Prostate gland (tissue), 2 donors: ENCODE measurements at regions not wholly inside any gene's neighbourhood (a gene's known extent, or its start where the extent isn't known, plus 50 kb on each side); places are given as distances from the start of the nearest gene placed in this dataset.

Source experiments
- DNase-seq: peaks from one replicate; pipeline ENCODE4 v3.0.0-alpha.2; 2019; ENCODE audit warnings: low spot score
- H3K27ac ChIP-seq, 2 donors: fragments of 200-600 bp; sonication (generic); 2 replicates each; pipeline ENCODE4 v1.5.1; 2017 to 2019
- H3K27me3 ChIP-seq: fragments of 200-600 bp; sonication (generic); replicated peaks from 2 replicates; pipeline ENCODE4 v1.5.1; 2019; ENCODE audit not compliant: insufficient read depth
- H3K36me3 ChIP-seq, 2 donors: fragments of 200-600 bp; sonication (generic); 1 replicate in 1 of 2; 2 replicates in 1 of 2; pipeline versions ENCODE4 v1.5.1 to v1.8.1; 2017 to 2019
- H3K4me1 ChIP-seq: fragments of 200-600 bp; sonication (generic); replicated peaks from 2 replicates; pipeline ENCODE4 v1.5.1; 2019
- H3K4me3 ChIP-seq, 2 donors: fragments of 200-600 bp; sonication (generic); 2 replicates each; pipeline ENCODE4 v1.5.1; 2017 to 2019
- H3K9me3 ChIP-seq: fragments of 200-600 bp; sonication (generic); 2 replicates; pipeline ENCODE4 v1.5.1; 2017
- POLR2A ChIP-seq: fragments of 450-650 bp; IDR thresholded peaks from one replicate; pipeline ENCODE4 v1.6.1; 2016; ENCODE audit warnings: antibody characterized with exemption, mild to moderate bottlenecking
- POLR2AphosphoS5 ChIP-seq: sonication (generic); formaldehyde crosslinking; IDR thresholded peaks from one replicate; pipeline ENCODE4 v1.6.1; 2017; ENCODE audit warnings: antibody characterized with exemption
- WGBS: methylation state at CpG from one replicate; pipeline ENCODE4 v1.1.5; 2018; 5-methylcytosine and 5-hydroxymethylcytosine counted together
- intact Hi-C: fragments of 100-400 bp; cut with DNase I; formaldehyde crosslinking; loops from one replicate; pipeline ENCODE4 v1.14.2; 2022
- TF ChIP-seq, protein P1 (sequence below), 4 experiments: fragments of 200-600 bp in 2 of 4; fragments of 450-650 bp in 2 of 4; sonication (generic) in 2 of 4; IDR thresholded peaks; 1 replicate in 3 of 4; 2 replicates in 1 of 4; pipeline ENCODE4 v1.5.1; 2016 to 2019; ENCODE audit warnings: antibody characterized with exemption in 4 of 4, mild to moderate bottlenecking in 2 of 4, moderate library complexity in 2 of 4

DNA sequence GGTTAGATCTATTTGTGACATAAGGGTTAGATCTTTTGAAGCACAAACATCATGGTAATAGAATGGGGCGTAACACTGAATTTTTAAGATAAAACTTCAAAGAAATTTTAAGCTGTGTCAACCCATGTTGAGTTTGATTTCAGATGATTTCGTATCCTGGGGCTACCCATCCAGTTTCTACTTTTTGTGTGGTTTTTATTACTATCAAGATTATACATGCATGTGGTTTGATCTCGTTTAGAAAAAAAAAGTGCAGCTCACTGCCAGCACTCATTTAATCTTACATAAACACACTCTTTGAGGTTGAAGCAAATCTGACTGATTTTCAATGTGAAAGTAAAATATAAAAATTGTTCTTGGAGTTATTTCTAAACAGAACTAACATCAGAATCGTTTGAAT is 140.8 kb upstream of the GRB10 start:
- H3K4me1 ChIP-seq = no peaks in the 10 kb centered on the region
- no peaks in the 10 kb centered on the region for H3K36me3 ChIP-seq
- no peak overlapping the region for H3K4me3 ChIP-seq
- WGBS = 39% methylated on average over 4 of the region's 4 CpGs
- intact Hi-C loops = no loop called here
- no peak for TF ChIP-seq POLR2AphosphoS5
- TF ChIP-seq, protein P1, sequence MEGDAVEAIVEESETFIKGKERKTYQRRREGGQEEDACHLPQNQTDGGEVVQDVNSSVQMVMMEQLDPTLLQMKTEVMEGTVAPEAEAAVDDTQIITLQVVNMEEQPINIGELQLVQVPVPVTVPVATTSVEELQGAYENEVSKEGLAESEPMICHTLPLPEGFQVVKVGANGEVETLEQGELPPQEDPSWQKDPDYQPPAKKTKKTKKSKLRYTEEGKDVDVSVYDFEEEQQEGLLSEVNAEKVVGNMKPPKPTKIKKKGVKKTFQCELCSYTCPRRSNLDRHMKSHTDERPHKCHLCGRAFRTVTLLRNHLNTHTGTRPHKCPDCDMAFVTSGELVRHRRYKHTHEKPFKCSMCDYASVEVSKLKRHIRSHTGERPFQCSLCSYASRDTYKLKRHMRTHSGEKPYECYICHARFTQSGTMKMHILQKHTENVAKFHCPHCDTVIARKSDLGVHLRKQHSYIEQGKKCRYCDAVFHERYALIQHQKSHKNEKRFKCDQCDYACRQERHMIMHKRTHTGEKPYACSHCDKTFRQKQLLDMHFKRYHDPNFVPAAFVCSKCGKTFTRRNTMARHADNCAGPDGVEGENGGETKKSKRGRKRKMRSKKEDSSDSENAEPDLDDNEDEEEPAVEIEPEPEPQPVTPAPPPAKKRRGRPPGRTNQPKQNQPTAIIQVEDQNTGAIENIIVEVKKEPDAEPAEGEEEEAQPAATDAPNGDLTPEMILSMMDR (IDR thresholded peaks at IDR 0.05) = no peak
- no peak for TF ChIP-seq POLR2A
- no peak for DNase-seq
- no peaks in the 10 kb centered on the region for H3K27me3 ChIP-seq
- no peaks in the 10 kb centered on the region for H3K9me3 ChIP-seq
- H3K27ac ChIP-seq = no peak overlapping the region

DNA sequence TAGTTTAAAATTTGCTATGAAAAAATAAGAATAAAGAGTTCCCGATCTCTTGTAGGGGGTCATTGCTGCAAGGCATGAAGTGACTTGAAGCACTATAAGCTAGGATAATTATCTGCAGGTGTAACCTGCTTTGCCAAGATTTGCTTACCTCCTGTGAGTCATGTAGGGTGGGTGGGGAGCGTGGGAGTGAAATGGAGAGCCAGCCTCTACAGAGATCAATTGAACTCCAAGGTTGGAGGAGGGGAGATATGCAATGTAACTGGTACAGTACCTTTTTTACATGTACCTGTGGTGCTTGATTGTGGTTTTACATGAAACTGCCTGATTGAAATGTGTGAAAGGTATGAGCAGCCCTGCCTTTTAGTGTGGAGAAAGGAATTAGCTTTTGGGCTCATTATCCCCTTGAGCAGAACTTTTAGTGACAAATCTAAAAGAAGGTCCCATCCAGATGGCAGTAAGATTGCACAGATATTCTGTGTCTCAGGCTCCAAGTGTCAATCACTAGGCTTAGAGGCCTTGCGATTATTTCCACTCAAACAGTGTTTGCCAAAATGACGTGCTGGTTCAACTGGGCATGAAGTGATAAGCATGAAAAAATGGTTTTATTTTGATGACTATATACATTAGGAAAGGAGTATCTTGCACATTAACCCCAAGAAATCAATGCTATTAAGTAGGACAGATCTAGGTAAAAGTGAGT is 138.6 kb upstream of the GRB10 start:
- Histone ChIP-seq H3K4me1 (no peaks in the 10 kb centered on the region), H3K27me3 (no peaks in the 10 kb centered on the region), H3K9me3 (no peaks in the 10 kb centered on the region), H3K27ac (no peak overlapping the region), H3K4me3 (no peak overlapping the region), H3K36me3 (no peaks in the 10 kb centered on the region)
- no peak for TF ChIP-seq POLR2AphosphoS5
- TF ChIP-seq, protein P1 (IDR thresholded peaks at IDR 0.05) = no peak
- TF ChIP-seq POLR2A = no peak
- 36% methylated on average over 4 of the region's 4 CpGs for WGBS
- DNase-seq = no peak
- intact Hi-C loops = no loop called here

DNA sequence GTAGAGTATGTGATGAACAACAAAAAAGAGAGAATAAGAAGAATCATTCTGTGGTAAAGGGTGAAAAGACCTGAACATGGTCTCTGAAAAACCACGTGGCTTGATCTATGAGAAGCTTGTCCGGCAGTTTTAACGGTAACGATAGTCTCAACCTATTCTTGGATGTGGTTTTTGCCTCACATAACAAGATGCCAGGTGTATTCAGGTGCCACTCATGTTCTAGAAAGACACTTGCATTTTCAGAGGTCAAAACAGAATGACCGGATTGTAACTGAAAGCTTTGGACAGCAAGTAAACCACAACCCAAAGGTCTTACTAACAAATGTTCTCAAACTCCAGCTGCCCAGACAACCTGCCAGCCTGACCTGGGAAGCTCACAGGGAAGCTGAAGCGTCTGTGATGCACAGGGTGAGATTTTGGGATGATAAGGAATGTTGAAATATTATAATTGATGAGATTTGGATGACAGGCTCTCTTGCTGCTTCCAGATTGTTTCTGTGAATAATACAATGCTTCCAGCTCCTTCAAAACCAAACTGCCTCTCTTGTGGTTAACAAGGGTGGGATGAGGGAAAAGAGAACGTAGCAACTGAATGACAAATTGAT is 137.4 kb upstream of the GRB10 start:
- intact Hi-C loops = no loop called here
- H3K27me3 ChIP-seq = no peaks in the 10 kb centered on the region
- DNase-seq = no peak
- 61% methylated on average over 7 of the region's 7 CpGs for WGBS
- H3K4me3 ChIP-seq = no peak overlapping the region
- H3K4me1 ChIP-seq = no peaks in the 10 kb centered on the region
- TF ChIP-seq POLR2AphosphoS5 (no peak), POLR2A (no peak)
- TF ChIP-seq, protein P1 (IDR thresholded peaks at IDR 0.05) = no peak
- H3K36me3 ChIP-seq = no peaks in the 10 kb centered on the region
- no peaks in the 10 kb centered on the region for H3K9me3 ChIP-seq
- H3K27ac ChIP-seq = no peak overlapping the region

DNA sequence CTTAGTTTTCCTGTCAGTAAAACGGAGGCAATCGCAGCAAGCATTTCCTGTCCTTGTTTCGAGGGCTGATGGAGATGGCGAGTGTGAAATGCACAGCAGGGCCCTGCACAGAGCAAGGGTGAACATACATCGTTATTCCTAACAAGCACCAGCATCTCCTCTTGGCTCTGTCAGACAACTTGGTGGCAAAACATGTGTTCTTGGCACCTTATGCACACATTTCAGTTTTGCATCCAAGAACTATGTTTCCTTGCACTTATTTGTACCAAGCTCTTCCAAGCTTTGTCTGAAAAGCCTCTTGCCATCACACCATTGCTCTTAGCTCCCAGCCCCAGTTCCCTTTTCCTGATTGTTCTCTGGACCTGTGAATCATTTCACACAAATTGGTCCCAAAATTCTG is 132.9 kb upstream of the GRB10 start:
- no peaks in the 10 kb centered on the region for H3K9me3 ChIP-seq
- H3K4me1 ChIP-seq = no peaks in the 10 kb centered on the region
- no peaks in the 10 kb centered on the region for H3K36me3 ChIP-seq
- WGBS = 81% methylated on average over 5 of the region's 5 CpGs
- TF ChIP-seq, protein P1 (IDR thresholded peaks at IDR 0.05) = no peak
- no peak for TF ChIP-seq POLR2AphosphoS5
- no peak for TF ChIP-seq POLR2A
- no peak overlapping the region for H3K4me3 ChIP-seq
- intact Hi-C loops = no loop called here
- no peak for DNase-seq
- no peak overlapping the region for H3K27ac ChIP-seq
- H3K27me3 ChIP-seq = no peaks in the 10 kb centered on the region

DNA sequence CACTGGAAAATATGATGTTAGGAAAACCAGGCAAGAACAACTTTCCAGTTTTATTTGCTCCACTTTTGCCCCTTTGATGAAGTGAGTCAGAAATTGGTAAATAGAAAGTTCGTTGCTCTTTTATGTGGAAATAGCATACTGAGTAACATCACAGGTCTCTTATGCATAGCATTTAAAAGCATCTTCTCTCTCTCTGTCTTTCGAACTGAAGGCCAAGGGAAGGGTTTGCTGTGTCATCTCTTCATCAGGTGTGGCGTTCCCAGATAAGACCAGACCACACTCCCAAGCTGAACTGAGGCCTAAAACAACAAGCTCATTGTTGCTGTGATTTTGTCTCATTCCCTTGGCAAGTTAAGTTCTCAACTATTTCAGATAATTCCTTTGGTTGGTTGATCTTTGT is 131.8 kb upstream of the GRB10 start:
- H3K9me3 ChIP-seq = no peaks in the 10 kb centered on the region
- TF ChIP-seq, protein P1 (IDR thresholded peaks at IDR 0.05) = no peak
- TF ChIP-seq POLR2A (no peak), POLR2AphosphoS5 (no peak)
- DNase-seq = no peak
- no peak overlapping the region for H3K27ac ChIP-seq
- intact Hi-C loops = no loop called here
- WGBS = 54% methylated on average over 3 of the region's 3 CpGs
- H3K4me3 ChIP-seq = no peak overlapping the region
- no peaks in the 10 kb centered on the region for H3K4me1 ChIP-seq
- no peaks in the 10 kb centered on the region for H3K36me3 ChIP-seq
- no peaks in the 10 kb centered on the region for H3K27me3 ChIP-seq
